K562 (cell line): ENCODE measurements at regions not wholly inside any gene's neighbourhood (a gene's known extent, or its start where the extent isn't known, plus 50 kb on each side); places are given as distances from the start of the nearest gene placed in this dataset.

Experiments used
- ATAC-seq: fragments of 200-7000 bp; cut with Tn5 transposase; 3 replicates; pipeline ENCODE4 v1.9.1; 2020; ENCODE audit warnings: moderate library complexity
- BruUV-seq: library from RNA; stranded (reverse); fragments of 400-500 nt; replicated peaks from 2 replicates; lab custom pipeline; 2021; lab: Mats Ljungman, UMichigan
- CTCF ChIA-PET: fragments of 300-600 bp; formaldehyde crosslinking; extraction: SDS; loops from one replicate; lab custom pipeline; 2021; ENCODE audit warnings: low intra/inter-chr PET ratio; lab: Yijun Ruan, JAX
- POLR2A ChIA-PET: fragments of 300-600, 350-650 bp; sonication (Branson Sonifier 250); formaldehyde crosslinking; extraction: SDS; loops from one replicate; lab custom pipeline; 2021; ENCODE audit warnings: antibody characterized with exemption, inconsistent platforms; lab: Yijun Ruan, JAX
- DNase-seq, 4 experiments: peaks; one replicate each; pipeline versions ENCODE4 v3.0.0 to v3.0.0-alpha.2; 2011 to 2018; ENCODE audit warnings: low spot score in 3 of 4, mixed read lengths in 3 of 4; ENCODE audit errors: extremely low read depth in 1 of 4
- FAIRE-seq: peaks from 2 replicates; lab custom pipeline; 2011; peaks lifted over from hg19 to GRCh38; lab: Jason Lieb, UNC
- H2AFZ ChIP-seq: 2 replicates; pipeline ENCODE4 v1.6.0; 2011; ENCODE audit warnings: low read depth, low read length, control low read depth, inconsistent platforms
- H3K27ac ChIP-seq: fragments of 200-600 bp; 3 replicates; pipeline ENCODE4 v1.8.0; 2011; ENCODE audit warnings: low read depth, mild to moderate bottlenecking, control low read depth, inconsistent platforms, low read length, moderate library complexity, mixed read lengths; ENCODE audit errors: extremely low read depth
- H3K27me3 ChIP-seq, 2 experiments: fragments of 300-600 bp in 1 of 2; 2 replicates in 1 of 2; 3 replicates in 1 of 2; pipeline versions ENCODE4 v1.6.0 to v1.8.0; 2011; ENCODE audit warnings: inconsistent platforms in 2 of 2, low read length in 2 of 2, mild to moderate bottlenecking in 1 of 2, mixed read lengths in 1 of 2, moderate library complexity in 1 of 2; ENCODE audit not compliant: control insufficient read depth in 2 of 2, insufficient read depth in 2 of 2
- H3K36me3 ChIP-seq: fragments of 300-600 bp; 3 replicates; pipeline ENCODE4 v1.8.0; 2011; ENCODE audit warnings: mild to moderate bottlenecking, low read length, inconsistent platforms; ENCODE audit not compliant: control insufficient read depth, insufficient read depth
- H3K4me1 ChIP-seq, 2 experiments: fragments of 200-600 bp in 1 of 2; replicated peaks in 1 of 2; 2 replicates in 1 of 2; 3 replicates in 1 of 2; pipeline versions ENCODE4 v1.5.1 to v1.8.0; 2011; ENCODE audit warnings: inconsistent platforms in 2 of 2, low read length in 2 of 2, mild to moderate bottlenecking in 1 of 2, mixed read lengths in 1 of 2, moderate library complexity in 1 of 2; ENCODE audit not compliant: control insufficient read depth in 2 of 2, insufficient read depth in 2 of 2
- H3K4me2 ChIP-seq: 2 replicates; pipeline ENCODE4 v1.6.1; 2011; ENCODE audit warnings: low read length, control low read depth, inconsistent platforms, mixed read lengths; ENCODE audit not compliant: insufficient read depth
- H3K4me3 ChIP-seq: fragments of 200-600 bp; sonication (generic), shearing (Covaris generic); 2 replicates; pipeline ENCODE4 v1.5.1; 2016; ENCODE audit warnings: control low read depth, inconsistent platforms
- H3K79me2 ChIP-seq: fragments of 200-600 bp; 3 replicates; pipeline ENCODE4 v1.8.0; 2011; ENCODE audit warnings: low read length, inconsistent platforms; ENCODE audit not compliant: control insufficient read depth, insufficient read depth
- H3K9ac ChIP-seq, 2 experiments: 2 replicates each; pipeline versions ENCODE4 v1.6.0 to v1.6.1; 2011; ENCODE audit warnings: low read depth in 2 of 2, low read length in 2 of 2, control low read depth in 1 of 2, inconsistent platforms in 1 of 2, mild to moderate bottlenecking in 1 of 2, mixed read lengths in 1 of 2; ENCODE audit not compliant: insufficient read depth in 1 of 2
- H3K9me1 ChIP-seq: one replicate; pipeline ENCODE4 v1.6.0; 2011; ENCODE audit warnings: inconsistent platforms, mild to moderate bottlenecking, low read length, moderate library complexity; ENCODE audit not compliant: control insufficient read depth, insufficient read depth
- H3K9me3 ChIP-seq: replicated peaks from 2 replicates; pipeline ENCODE4 v1.5.1; 2011; ENCODE audit warnings: low read depth, low read length, inconsistent platforms; ENCODE audit not compliant: control insufficient read depth, insufficient read depth
- H4K20me1 ChIP-seq: replicated peaks from 2 replicates; pipeline ENCODE4 v1.6.1; 2011; ENCODE audit warnings: low read length, inconsistent platforms, mixed read lengths; ENCODE audit not compliant: control insufficient read depth, insufficient read depth
- EGR1 ChIP-seq: fragments of 450-650 bp; conservative IDR thresholded peaks from 2 replicates; pipeline ENCODE4 v1.6.1; 2017; ENCODE audit warnings: mild to moderate bottlenecking
- FOXA3 ChIP-seq, 2 experiments: fragments of 450-650 bp in 1 of 2; sonication (generic) in 1 of 2; formaldehyde crosslinking; IDR thresholded peaks in 1 of 2; conservative IDR thresholded peaks in 1 of 2; 2 replicates each; pipeline versions ENCODE4 v1.4.0 to v1.8.0; 2020 to 2022; ENCODE audit warnings: mild to moderate bottlenecking in 2 of 2, missing genetic modification reagents in 1 of 2
- KLF13 ChIP-seq: fragments of 450-650 bp; IDR thresholded peaks from 2 replicates; pipeline ENCODE4 v1.6.1; 2016; ENCODE audit warnings: missing genetic modification characterization, low read depth, mild to moderate bottlenecking, missing compliant biosample characterization, moderate library complexity, borderline replicate concordance
- NFXL1 ChIP-seq: fragments of 450-650 bp; formaldehyde crosslinking; IDR thresholded peaks from 2 replicates; pipeline ENCODE4 v1.4.0; 2021; ENCODE audit warnings: mild to moderate bottlenecking
- SREBF2 ChIP-seq: sonication (generic); formaldehyde crosslinking; IDR thresholded peaks from 2 replicates; pipeline ENCODE4 v1.4.0; 2020; ENCODE audit warnings: mild to moderate bottlenecking, missing genetic modification reagents
- WGBS: fragments of 100-300 bp; shearing (Covaris generic); methylation state at CpG from one replicate; pipeline ENCODE4 v1.1.6; 2016; ENCODE audit warnings: low coverage, mixed read lengths; ENCODE audit not compliant: insufficient coverage; ENCODE audit errors: missing lambda C conversion rate; 5-methylcytosine and 5-hydroxymethylcytosine counted together
- in situ Hi-C: fragments of 300-500 bp; cut with MboI; formaldehyde crosslinking; loops from 4 replicates; pipeline ENCODE4 v1.15.0; 2018; ENCODE audit warnings: inconsistent platforms, mixed read lengths
- intact Hi-C: fragments of 100-400 bp; cut with micrococcal nuclease; formaldehyde crosslinking; loops from 2 replicates; pipeline ENCODE4 v1.14.2; 2022
- TF ChIP-seq, protein P1 (sequence below), 3 experiments: fragments of 200-800 bp in 1 of 3; fragments of 250-450 bp in 1 of 3; fragments of 450-650 bp in 1 of 3; sonication (Bioruptor Pico) in 1 of 3; sonication (Bioruptor generic) in 1 of 3; formaldehyde crosslinking in 1 of 3; IDR thresholded peaks; 2 replicates each; pipeline versions ENCODE4 v1.6.1 to v1.8.0; 2016 to 2022; ENCODE audit warnings: mild to moderate bottlenecking in 2 of 3, missing genetic modification characterization in 2 of 3, missing compliant biosample characterization in 1 of 3, moderate library complexity in 1 of 3

DNA sequence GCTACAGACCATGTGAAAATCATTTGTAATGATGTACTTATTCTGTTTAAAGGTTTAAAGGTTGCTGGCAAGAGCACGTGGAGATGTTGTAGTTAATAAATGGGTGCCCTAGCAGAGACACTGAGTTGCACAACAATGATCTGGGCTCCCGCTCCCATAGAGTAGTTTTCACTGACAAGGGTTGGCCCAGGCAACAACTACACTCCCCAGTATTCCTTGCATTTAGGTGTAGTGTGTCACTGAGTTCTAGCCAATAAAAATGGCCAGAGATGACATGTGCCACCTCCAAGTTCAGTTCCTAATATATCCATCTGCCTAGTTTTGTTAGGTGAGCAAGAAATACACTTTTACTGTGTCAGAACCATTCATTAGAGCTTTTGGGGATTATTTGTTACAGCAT is 392.1 kb upstream of the MTPN start:
- Histone ChIP-seq H3K9ac (no peak overlapping the region), H3K27me3 (no peaks in the 10 kb centered on the region), H3K4me2 (no peak overlapping the region), H3K27ac (no peak overlapping the region), H2AFZ (no peak overlapping the region), H3K9me3 (no peaks in the 10 kb centered on the region), H3K9me1 (no peaks in the 10 kb centered on the region), H3K4me1 (no peaks in the 10 kb centered on the region), H4K20me1 (no peaks in the 10 kb centered on the region), H3K4me3 (no peak overlapping the region), H3K36me3 (no peaks in the 10 kb centered on the region), H3K79me2 (no peaks in the 10 kb centered on the region)
- intact Hi-C loops: no loop called here
- ChIA-PET CTCF (no interaction called here), POLR2A (no interaction called here)
- ATAC-seq (peak; percentile 64; the same call in 2 of the 3 replicates), DNase-seq (no peak), FAIRE-seq (no peak)
- in situ Hi-C loops: no loop called here
- TF ChIP-seq EGR1 (no peak), NFXL1 (CRISPR knock-in tag) (no peak), FOXA3 (CRISPR knock-in tag; conservative IDR thresholded peaks at IDR 0.05 in 1 of 2, IDR thresholded peaks at IDR 0.05 in 1 of 2) (no peak), SREBF2 (CRISPR knock-in tag) (no peak), KLF13 (no peak)
- TF ChIP-seq, protein P1, sequence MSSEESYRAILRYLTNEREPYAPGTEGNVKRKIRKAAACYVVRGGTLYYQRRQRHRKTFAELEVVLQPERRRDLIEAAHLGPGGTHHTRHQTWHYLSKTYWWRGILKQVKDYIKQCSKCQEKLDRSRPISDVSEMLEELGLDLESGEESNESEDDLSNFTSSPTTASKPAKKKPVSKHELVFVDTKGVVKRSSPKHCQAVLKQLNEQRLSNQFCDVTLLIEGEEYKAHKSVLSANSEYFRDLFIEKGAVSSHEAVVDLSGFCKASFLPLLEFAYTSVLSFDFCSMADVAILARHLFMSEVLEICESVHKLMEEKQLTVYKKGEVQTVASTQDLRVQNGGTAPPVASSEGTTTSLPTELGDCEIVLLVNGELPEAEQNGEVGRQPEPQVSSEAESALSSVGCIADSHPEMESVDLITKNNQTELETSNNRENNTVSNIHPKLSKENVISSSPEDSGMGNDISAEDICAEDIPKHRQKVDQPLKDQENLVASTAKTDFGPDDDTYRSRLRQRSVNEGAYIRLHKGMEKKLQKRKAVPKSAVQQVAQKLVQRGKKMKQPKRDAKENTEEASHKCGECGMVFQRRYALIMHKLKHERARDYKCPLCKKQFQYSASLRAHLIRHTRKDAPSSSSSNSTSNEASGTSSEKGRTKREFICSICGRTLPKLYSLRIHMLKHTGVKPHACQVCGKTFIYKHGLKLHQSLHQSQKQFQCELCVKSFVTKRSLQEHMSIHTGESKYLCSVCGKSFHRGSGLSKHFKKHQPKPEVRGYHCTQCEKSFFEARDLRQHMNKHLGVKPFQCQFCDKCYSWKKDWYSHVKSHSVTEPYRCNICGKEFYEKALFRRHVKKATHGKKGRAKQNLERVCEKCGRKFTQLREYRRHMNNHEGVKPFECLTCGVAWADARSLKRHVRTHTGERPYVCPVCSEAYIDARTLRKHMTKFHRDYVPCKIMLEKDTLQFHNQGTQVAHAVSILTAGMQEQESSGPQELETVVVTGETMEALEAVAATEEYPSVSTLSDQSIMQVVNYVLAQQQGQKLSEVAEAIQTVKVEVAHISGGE (CRISPR knock-in tag; IDR thresholded peaks at IDR 0.05): no peak
- BruUV-seq: no TSS peak
- WGBS: 14% methylated on average over 2 of the region's 2 CpGs
